Calu3 (cell line): ENCODE measurements at regions not wholly inside any gene's neighbourhood (a gene's known extent, or its start where the extent isn't known, plus 50 kb on each side); places are given as distances from the start of the nearest gene placed in this dataset.

Source experiments
- BruUV-seq: library from RNA; stranded (reverse); fragments of 400-500 nt; replicated peaks from 2 replicates; lab custom pipeline; 2021; lab: Mats Ljungman, UMichigan
- CTCF ChIA-PET: fragments of 300-600 bp; sonication (Branson Sonifier 250); formaldehyde crosslinking; loops from one replicate; lab custom pipeline; 2022; ENCODE audit warnings: antibody characterized with exemption; lab: Charles Lee
- DNase-seq: peaks from one replicate; pipeline ENCODE4 v3.0.0; 2022
- H3K27ac Mint-ChIP-seq: one replicate; pipeline ENCODE4 v1.8.0; 2022; ENCODE audit warnings: mixed read lengths; ENCODE audit not compliant: unreplicated experiment
- H3K27me3 Mint-ChIP-seq: one replicate; pipeline ENCODE4 v1.8.0; 2022; ENCODE audit warnings: mixed read lengths; ENCODE audit not compliant: unreplicated experiment
- H3K36me3 Mint-ChIP-seq: one replicate; pipeline ENCODE4 v1.8.0; 2022; ENCODE audit warnings: mild to moderate bottlenecking, moderate library complexity, mixed read lengths; ENCODE audit not compliant: insufficient read depth, unreplicated experiment
- H3K4me1 Mint-ChIP-seq: one replicate; pipeline ENCODE4 v1.8.0; 2022; ENCODE audit warnings: mild to moderate bottlenecking, low read depth, mixed read lengths; ENCODE audit not compliant: unreplicated experiment
- H3K4me3 Mint-ChIP-seq: one replicate; pipeline ENCODE4 v1.8.0; 2022; ENCODE audit warnings: mild to moderate bottlenecking, low read depth, moderate library complexity, mixed read lengths; ENCODE audit not compliant: unreplicated experiment
- H3K9me3 Mint-ChIP-seq: one replicate; pipeline ENCODE4 v1.8.0; 2022; ENCODE audit warnings: low read depth, mixed read lengths; ENCODE audit not compliant: unreplicated experiment
- CTCF ChIP-seq: fragments of 200-600 bp; IDR thresholded peaks from one replicate; pipeline ENCODE4 v1.8.0; 2022; ENCODE audit warnings: antibody characterized with exemption; ENCODE audit not compliant: unreplicated experiment
- intact Hi-C: fragments of 100-400 bp; cut with micrococcal nuclease; formaldehyde crosslinking; loops from one replicate; pipeline ENCODE4 v1.10.0; 2022; ENCODE audit not compliant: unreplicated experiment

- H3K27ac Mint-ChIP-seq, result no peak overlapping the region
Measured at GRCh38 chr11:113540416-113541330, 65.5 kb upstream of the DRD2 start.

GRCh38 chr11:113538451-113539412, 63.5 kb upstream of the DRD2 start:
- Mint-ChIP-seq H3K27me3 (no peaks in the 10 kb centered on the region), H3K4me1 (no peaks in the 10 kb centered on the region), H3K27ac (no peak overlapping the region), H3K9me3 (no peaks in the 10 kb centered on the region), H3K36me3 (no peaks in the 10 kb centered on the region), H3K4me3 (no peak overlapping the region)
- intact Hi-C loops, result loop anchor here (10.0 kb wide), 1 partner anchor 164 kb away; no protein-coding TSS in a partner anchor
- DNase-seq, result no peak
- no peak for TF ChIP-seq CTCF
- CTCF ChIA-PET, result interaction anchor here (0.6 kb wide), 1 partner anchor 99 kb away, joined by 5 read pairs; no protein-coding TSS in a partner anchor
- no TSS peak for BruUV-seq

More at GRCh38 chr11:113540416-113541330, 65.5 kb upstream of the DRD2 start:
- DNase-seq, result no peak
- Mint-ChIP-seq H3K4me3 (no peak overlapping the region), H3K4me1 (no peaks in the 10 kb centered on the region), H3K27me3 (no peaks in the 10 kb centered on the region), H3K36me3 (no peaks in the 10 kb centered on the region), H3K9me3 (no peaks in the 10 kb centered on the region)
- no peak for TF ChIP-seq CTCF
- intact Hi-C loops, result no loop called here
- CTCF ChIA-PET, result interaction anchor here (0.8 to 1.0 kb wide), 2 partner anchors 169 to 185 kb away, joined by 3 read pairs; no protein-coding TSS in a partner anchor
- no TSS peak for BruUV-seq

GRCh38 chr11:113534625-113535024, 59.4 kb upstream of the DRD2 start:
- CTCF ChIA-PET, result no interaction called here
- TF ChIP-seq CTCF, result no peak
- H3K27me3 Mint-ChIP-seq, result no peaks in the 10 kb centered on the region
- H3K4me3 Mint-ChIP-seq, result no peak overlapping the region
- H3K36me3 Mint-ChIP-seq, result no peaks in the 10 kb centered on the region
- no peak for DNase-seq
- intact Hi-C loops, result loop anchor here (5.0 to 10.0 kb wide), 2 partner anchors 160 to 193 kb away; no protein-coding TSS in a partner anchor
- H3K9me3 Mint-ChIP-seq, result no peaks in the 10 kb centered on the region
- H3K27ac Mint-ChIP-seq, result no peak overlapping the region
- no TSS peak for BruUV-seq
- H3K4me1 Mint-ChIP-seq, result no peaks in the 10 kb centered on the region

DNA sequence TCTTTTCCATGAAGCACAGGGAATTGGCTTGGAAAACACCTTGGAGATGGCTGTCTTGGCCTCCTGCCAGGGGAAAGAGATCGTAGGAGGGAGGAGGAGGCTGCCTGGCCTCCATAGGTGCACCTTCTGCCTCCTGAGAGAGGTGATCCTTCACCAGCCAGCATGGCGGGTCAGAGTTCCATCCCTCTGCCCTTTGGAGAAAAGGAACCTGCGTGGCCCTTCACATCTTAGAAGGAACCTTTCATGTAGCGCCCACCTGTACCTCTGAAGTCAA, 58.2 kb upstream of the DRD2 start:
- H3K27ac Mint-ChIP-seq, result no peak overlapping the region
- TF ChIP-seq CTCF, result no peak
- H3K36me3 Mint-ChIP-seq, result no peaks in the 10 kb centered on the region
- no peak for DNase-seq
- no peaks in the 10 kb centered on the region for H3K27me3 Mint-ChIP-seq
- H3K4me1 Mint-ChIP-seq, result no peaks in the 10 kb centered on the region
- CTCF ChIA-PET, result no interaction called here
- BruUV-seq, result no TSS peak
- no peak overlapping the region for H3K4me3 Mint-ChIP-seq
- no peaks in the 10 kb centered on the region for H3K9me3 Mint-ChIP-seq
- intact Hi-C loops, result loop anchor here (5.0 to 10.0 kb wide), 2 partner anchors 159 to 194 kb away; no protein-coding TSS in a partner anchor
